Dermis microvascular lymphatic vessel endothelial cell (primary cell): ENCODE measurements at regions not wholly inside any gene's neighbourhood (a gene's known extent, or its start where the extent isn't known, plus 50 kb on each side); places are given as distances from the start of the nearest gene placed in this dataset.

ENCODE experiments used
- DNase-seq, 2 donors: peaks; one replicate each; pipeline versions ENCODE4 v3.0.0 to v3.0.0-alpha.2; 2010; ENCODE audit warnings: low read depth in 2 of 2

- DNase-seq, result no peak
Measured at GRCh38 chr2:220046507-220046906, 419.1 kb downstream of the SLC4A3 start.

- no peak for DNase-seq
Measured at GRCh38 chr2:220051716-220052115, 424.3 kb downstream of the SLC4A3 start.

GRCh38 chr2:220053919-220054318, 426.5 kb downstream of the SLC4A3 start:
- no peak for DNase-seq

- DNase-seq, result no peak
Measured at GRCh38 chr2:220057391-220057790, 430.0 kb downstream of the SLC4A3 start.

GRCh38 chr2:220057916-220058315, 430.5 kb downstream of the SLC4A3 start:
- no peak for DNase-seq

- DNase-seq, result no peak
Measured at GRCh38 chr2:220064111-220065030, 436.9 kb downstream of the SLC4A3 start.

- DNase-seq, result no peak
Measured at GRCh38 chr2:220065581-220065980, 438.2 kb downstream of the SLC4A3 start.

- DNase-seq, result no peak
Measured at GRCh38 chr2:220068846-220069245, 441.4 kb downstream of the SLC4A3 start.

GRCh38 chr2:220070349-220070748, 442.9 kb downstream of the SLC4A3 start:
- DNase-seq, result no peak

- DNase-seq, result no peak
Measured at GRCh38 chr2:220071696-220072095, 444.3 kb downstream of the SLC4A3 start.

- DNase-seq, result no peak
Measured at GRCh38 chr2:220072669-220073220, 445.3 kb downstream of the SLC4A3 start.

GRCh38 chr2:220075835-220076234, 448.4 kb downstream of the SLC4A3 start:
- no peak for DNase-seq

- no peak for DNase-seq
Measured at GRCh38 chr2:220076734-220077133, 449.3 kb downstream of the SLC4A3 start.

GRCh38 chr2:220077488-220077887, 450.1 kb downstream of the SLC4A3 start:
- DNase-seq, result no peak

- no peak for DNase-seq
Measured at GRCh38 chr2:220078439-220078838, 451.0 kb downstream of the SLC4A3 start.

GRCh38 chr2:220079595-220079994, 452.2 kb downstream of the SLC4A3 start:
- DNase-seq, result no peak

- DNase-seq, result no peak
Measured at GRCh38 chr2:220081171-220081570, 453.7 kb downstream of the SLC4A3 start.

GRCh38 chr2:220090050-220090449, 462.6 kb downstream of the SLC4A3 start:
- DNase-seq, result no peak

GRCh38 chr2:220096406-220096805, 469.0 kb downstream of the SLC4A3 start:
- no peak for DNase-seq

- no peak for DNase-seq
Measured at GRCh38 chr2:220101980-220102379, 474.6 kb downstream of the SLC4A3 start.

GRCh38 chr2:220103596-220103995, 476.2 kb downstream of the SLC4A3 start:
- DNase-seq, result no peak

- no peak for DNase-seq
Measured at GRCh38 chr2:220104871-220105351, 477.5 kb downstream of the SLC4A3 start.

GRCh38 chr2:220106065-220106464, 478.6 kb downstream of the SLC4A3 start:
- DNase-seq, result no peak
